Stimulated activated CD4-positive, alpha-beta T cell treated with anti-CD3 and anti-CD28 coated beads, Interleukin-12 subunit alpha, Interleukin-12 subunit beta, amount 100 ng/mL, for 24 hours (primary cell): ENCODE measurements at regions not wholly inside any gene's neighbourhood (a gene's known extent, or its start where the extent isn't known, plus 50 kb on each side); places are given as distances from the start of the nearest gene placed in this dataset.

Experiments
- DNase-seq, 2 experiments: peaks; one replicate each; pipeline ENCODE4 v3.0.0-alpha.2; 2020; ENCODE audit warnings: low read depth in 2 of 2

DNA sequence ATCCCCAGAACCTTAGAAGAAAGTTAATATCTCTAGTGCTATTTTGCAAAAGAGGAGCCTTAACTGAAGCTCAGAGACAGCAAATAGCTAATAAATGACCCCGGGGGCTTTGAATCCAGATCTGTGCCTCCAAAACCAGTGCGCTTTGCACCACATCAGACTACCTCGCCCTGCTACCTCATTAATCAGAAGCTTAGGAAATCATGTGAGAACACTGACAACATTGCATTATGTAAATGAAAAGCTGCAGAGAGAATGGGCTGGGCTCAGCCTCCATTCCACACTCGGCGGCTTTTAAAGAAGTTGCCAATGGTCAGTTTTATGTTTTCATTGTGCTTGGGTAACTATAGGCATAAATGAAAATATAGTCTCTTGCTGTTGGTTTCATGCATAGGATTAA, 54.0 kb upstream of the STMND1 start:
- no peak for DNase-seq

DNA sequence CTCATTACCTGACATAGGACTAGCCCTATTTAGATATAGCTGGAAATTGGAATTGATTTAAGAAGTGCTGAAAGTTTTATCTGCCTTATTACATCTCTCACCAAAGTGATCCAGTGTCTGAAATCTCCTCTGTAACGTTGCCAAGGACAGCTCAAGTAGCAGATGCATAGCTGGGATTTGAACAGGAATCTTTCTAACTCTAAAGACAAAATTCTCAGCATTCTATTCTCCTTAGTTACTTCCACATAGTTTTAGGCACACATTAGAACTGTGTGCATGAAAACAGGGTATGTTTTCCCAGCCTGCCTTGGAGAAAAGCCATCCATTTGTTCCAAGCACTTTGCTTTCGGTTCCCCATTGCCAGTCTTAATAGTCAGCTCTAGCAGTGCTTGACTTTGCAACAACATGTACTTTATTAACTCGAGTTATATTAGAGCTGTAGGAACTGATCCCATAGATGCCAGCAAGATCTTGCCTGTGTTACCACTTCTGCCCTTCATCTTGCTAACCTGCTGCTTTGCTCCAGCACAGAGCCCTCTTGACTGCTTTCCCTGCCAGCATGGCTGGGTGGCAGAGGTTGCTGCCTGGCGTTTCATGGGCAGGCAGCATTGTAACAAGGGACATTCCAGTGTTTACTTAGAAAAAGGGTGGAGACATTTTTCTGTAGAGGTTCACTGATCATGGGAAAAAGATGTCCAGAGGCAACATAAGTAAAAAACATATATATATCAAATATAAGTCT, 56.1 kb upstream of the STMND1 start:
- no peak for DNase-seq

DNA sequence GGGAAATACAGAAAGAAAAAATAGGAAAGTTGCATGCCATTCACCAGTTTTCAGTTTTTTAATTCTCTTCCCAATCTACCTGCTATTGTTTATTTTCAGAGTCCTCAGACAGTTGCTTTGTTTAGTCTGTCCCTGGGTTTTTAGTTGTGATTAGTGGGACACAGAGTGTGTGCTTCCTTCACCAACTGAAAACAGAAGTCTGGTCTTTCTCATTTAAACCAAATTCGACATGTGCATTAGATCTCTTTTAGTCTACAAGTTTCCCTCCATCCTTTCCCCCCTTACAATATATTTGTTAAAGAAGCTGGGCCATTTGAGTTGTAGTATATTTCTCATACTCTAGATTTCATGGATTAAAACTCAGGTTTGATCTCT, 58.7 kb upstream of the STMND1 start:
- no peak for DNase-seq

DNA sequence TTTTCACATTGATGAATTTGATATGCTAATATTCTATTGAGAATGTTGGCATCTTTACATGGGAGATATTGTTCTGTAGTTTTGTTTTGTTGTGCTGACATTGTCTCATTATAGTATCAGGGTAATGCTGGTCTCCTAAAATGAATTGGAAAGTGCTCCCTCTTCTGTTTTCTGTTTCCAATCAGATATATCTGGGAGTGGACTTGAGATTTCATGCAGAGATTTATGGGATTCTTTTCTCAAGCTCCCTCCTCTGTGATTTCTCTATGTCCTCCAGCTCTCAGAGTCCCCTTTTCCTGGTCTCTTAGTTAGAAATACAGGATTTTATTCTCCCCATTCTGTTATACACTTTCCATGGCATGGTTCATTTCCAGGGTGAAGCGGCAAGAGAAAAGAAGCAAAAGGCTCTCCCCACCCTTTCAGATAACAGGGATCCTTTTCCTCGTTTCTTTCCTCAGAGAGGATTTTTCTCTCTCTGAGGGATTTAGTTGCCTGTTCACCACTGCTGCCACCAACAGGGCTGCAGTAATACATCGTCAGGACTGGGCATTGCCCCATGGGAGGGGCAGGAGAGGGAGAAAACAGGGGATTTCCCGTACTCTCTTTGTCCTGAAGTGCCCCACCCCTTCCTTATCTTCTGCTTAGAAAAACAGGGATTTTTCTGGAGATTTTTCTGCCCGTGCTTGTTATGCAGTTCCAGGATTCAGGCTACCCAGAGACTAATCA, 59.3 kb upstream of the STMND1 start:
- no peak for DNase-seq

DNA sequence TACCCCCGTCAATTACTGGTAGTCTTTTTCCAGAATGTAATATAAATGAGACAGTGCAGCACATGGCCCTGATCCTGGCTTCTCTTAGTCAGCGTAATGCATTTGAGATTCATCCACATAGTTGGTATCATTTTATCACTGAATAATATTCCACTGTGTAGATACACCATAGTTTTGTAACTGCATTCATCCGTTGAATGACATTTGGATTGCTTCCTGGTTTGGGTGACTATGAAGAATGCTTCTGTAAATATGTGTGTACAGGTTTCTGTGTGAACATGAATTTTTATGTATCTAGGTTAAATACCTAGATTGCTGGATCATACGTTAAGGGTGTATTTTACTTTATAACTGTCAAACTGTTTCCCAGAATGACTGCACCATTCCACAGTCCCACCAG, 62.6 kb upstream of the STMND1 start:
- no peak for DNase-seq

DNA sequence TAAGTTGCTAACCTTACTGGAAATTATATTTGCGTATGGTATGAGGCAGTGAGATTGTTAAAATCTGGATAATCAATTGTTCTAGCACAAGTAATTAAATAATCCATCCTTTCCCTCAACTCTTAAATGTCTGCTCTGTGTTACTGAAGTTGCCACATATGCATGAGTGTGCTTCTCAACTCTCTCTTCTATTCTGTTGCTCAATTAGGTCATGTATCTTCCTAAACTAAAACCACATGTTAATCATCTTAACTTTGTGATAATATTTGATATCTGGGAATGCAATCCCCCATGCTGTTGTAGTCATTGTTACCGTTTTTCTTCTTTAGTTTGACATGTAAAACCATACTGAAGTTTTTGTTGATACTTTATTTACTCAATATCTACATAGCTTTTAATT, 63.5 kb upstream of the STMND1 start:
- DNase-seq = no peak

DNA sequence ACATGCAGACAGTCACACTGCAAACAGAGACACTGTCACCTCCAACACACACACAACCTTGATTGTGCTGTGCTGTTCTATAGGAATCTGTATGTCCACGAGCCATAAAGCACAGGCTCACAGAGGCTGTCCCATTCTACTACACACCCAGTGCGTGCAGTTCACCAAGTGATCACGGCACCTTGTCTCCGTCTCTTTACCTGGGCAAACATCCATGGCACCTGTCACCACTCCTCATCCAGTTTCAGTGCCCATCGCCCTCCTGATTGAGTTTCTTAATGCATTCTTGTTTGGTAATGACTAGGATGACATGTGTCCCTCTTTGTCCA, 65.8 kb upstream of the STMND1 start:
- DNase-seq = no peak

DNA sequence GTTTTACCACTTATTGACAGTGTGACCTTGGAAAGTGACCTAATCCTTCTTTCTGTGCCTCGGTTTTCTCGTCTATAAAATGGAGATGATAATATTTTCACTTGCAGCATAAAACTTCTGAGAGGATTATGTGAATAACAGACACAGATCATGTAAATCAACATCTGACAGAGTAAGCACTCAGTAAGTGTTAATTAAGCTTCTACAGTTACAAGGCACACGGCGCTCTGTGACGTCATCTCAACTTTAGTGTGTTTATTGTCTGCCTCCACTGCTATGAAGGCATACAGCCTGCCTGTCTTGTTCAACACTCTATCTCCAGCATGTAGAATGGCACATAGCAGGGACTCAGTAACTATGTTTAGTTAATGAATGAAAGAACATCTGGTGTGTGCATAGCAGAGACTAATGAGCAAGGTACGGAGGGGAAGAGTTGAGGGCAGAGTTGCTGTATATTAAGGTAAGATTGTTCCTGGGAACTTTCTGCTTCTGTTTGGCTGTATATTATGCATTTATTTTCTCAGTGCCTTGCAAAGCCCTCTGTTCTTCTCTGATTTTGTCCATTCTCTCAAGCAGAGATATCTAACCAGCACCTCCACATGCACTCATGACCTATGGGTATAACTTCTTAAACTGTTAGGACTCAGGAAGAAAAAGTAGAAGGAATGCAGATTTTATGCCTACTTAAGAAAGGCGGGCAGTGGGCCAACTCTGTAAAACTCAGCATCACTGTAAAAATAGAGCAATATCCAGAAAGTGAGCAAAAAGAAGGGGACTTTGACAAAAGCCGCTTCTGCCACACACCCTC, 66.4 kb upstream of the STMND1 start:
- no peak for DNase-seq

DNA sequence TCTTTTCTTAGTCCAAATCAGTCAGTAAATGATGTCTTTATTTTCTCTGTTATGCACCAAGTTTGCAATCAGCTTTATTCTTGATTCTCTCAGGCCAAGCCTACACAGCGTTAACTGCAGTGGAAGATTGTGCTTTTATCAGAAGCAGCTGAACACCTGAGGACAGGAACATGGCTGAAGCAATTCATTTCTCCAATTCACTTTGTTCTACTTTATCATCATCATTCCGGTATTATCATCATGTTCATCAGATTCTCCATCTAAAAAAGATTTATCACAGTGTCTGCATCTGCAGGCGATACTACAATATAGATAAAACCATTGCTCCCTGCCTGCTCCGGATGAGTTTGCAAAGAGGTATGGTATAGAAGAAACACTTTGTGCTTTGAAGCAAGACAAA, 68.1 kb upstream of the STMND1 start:
- no peak for DNase-seq

DNA sequence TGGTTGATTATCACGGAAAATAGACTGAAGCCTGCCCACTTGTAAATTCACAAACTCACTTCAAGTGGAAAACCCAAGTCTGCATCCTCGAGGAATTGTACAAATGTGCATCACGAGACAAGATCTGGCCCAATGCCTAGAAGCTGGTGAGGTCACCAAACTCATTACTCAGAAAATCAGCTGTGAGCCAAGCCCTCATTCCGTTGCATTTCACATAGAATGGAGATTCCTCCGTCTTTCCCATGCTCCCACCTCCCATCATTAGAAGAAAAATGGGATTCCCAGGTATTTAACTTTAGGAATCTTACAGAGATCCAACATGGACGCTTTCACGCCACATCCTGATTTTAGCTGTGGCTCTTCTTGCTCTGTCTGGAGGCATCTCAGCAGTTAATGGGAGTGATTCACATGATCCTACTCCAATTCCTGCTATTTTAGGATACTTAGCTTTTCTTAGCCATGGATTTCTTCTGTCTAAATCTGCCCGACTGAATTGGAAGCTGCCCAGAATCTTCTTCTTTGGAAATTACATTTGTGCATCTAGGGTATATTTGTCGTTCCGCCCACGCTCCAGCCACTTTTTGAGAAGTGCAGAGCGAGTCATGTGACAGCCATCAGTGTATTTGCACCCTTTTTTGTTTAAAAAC, 68.7 kb upstream of the STMND1 start:
- DNase-seq = no peak

DNA sequence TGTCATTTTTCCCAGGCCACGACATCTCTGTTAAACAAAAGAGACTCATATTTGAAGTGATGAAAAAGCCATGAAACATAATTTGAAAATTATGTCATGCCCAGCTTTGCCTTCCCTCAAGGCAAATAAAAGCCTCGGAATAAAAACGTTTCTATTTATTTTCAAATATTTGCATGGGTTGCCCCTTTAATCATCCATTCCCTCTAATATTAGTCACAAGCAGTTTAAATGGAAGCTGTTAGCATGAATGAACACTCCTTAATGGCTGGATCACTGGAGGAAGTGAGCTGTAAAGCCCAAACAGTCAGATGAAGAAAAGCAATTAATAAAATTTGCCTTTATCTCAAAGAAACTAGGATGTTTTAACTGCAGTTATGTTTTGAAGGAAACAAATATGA, 69.3 kb upstream of the STMND1 start:
- DNase-seq = no peak

DNA sequence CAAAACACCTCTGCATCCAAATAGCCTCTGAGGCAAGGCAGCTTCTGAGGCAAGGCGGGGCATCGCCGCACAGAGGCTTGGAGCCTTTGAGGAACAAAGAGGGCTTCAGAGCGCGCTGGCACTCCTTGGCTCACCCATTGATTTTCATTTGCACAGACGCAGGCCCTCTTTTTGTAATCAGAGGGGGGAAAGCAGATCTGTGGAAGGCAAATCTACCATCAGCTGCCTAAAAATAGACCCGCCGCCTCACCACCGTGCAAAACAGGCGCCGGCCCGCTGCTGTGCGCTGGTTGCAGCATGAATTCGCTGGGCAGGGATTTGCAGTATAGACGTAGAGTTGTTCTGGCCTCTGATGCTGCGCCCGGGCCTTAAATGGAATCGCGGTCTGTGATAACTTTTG, 69.9 kb upstream of the STMND1 start:
- DNase-seq = no peak

DNA sequence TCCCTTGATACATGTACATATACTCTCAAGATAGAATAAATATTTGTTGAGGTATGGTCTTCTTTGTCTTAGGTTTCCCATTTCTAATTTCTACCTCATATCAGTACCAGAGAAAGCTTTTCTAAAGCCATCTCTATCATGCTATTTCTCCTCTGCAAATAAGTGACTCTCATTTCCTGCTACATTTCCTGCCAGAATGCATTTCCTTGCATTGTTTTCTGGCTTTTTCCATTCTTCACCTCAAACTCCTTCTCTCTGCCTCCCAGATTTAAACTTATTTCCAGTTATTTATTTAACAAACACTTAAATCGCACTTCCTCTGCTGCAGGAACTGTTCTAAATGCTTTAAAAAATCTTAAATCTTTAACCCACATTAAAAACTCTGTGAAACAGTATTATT, 74.4 kb upstream of the STMND1 start:
- DNase-seq = no peak

DNA sequence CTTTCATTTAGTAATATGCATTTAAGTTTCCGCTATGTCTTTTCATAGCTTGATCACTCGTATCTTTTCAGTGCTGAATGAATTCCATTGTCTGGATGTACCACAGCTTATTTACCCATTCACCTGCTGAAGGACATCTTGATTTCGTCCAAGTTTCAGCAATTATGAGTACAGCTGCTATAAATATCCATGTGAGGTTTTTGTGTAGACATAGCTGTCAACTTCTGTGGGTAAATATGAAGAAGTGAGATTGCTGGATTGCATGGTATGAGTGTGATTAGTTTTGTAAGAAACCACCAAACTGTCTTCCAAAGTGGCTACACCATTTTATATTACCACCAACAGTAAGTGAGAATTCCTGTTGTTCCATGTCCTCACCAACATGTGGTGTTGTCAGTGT, 79.2 kb upstream of the STMND1 start:
- DNase-seq = no peak

DNA sequence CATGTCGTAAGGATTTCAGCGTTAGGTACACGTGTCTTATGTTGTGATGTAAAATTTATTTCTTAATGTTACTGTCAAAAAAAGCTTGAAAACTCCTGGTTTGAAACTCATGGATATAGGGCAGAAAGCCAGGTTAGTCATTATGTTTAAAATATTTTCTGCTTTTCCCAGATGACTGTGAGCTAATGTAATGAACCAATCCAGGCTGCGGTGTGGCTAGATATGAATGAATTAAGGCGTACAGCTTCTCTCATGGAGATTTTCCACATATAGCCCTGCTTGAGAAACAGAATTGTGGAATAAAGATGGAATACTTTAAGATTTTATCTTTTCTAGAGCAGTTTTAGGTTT, 80.3 kb upstream of the STMND1 start:
- DNase-seq = no peak

DNA sequence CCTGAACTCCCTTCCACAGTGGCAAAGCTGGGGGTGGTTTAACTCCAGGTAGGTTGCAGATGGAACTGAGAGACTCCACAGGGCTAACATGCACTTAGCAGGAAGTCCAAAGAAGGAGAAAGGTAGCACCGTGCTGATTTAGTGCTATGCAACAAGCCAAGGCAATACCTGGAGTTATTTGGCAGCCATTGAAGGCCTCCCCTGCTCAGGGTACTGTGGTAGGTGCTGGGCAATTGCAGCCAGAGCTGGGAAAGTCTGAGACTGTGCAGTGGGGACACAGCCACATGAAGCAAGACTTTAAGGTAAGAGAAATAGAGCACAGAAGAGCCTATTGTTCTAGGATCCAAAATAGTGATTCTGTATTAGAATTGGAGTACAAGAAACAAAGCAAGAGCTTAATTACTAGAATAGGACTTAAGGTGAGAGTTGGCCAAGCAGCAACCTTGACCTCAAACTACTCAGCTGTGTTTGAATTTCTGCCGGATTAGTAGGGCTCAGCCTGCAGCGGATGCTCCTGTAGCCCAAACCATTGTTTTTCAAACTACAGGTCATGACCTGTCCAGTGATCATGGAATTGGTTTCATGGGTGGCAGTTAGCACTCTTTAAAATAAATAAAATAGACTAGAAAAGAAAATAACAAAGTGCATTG, 80.8 kb upstream of the STMND1 start:
- DNase-seq = no peak

DNA sequence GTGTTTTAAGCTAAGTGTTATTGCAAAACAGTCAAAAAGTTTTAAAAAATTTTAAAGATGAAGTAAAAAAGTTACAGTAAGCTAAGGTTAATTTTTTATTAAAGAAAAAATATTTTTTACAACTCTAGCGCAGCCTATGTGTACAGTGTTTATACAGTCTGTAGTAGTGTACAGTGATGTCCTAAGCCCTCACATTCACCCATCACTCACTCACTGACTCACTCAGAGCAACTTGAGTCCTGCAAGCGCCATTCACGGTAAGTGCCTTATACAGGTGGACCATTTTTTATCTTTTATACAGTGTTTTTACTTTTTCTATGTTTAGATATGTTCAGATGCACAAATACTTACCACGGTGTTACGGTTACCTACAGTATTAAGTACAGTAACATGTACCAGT, 83.4 kb upstream of the STMND1 start:
- DNase-seq = no peak

DNA sequence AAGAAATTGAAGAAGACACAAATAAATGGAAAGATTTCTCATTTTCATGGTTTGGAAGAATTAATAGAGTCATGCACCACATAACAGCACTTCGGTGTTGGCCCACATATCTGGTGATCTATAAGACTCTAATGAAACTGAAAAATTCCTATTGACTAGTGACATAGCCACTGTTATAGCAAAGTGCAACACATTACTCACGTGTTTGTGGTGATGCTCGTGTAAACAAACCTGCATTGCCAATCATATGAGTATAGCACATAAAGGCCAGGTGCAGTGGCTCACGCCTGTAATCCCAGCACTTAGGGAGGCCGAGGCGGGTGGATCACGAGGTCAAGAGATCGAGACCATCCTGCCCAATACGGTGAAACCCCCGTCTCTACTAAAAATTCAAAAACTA, 84.4 kb upstream of the STMND1 start:
- no peak for DNase-seq

DNA sequence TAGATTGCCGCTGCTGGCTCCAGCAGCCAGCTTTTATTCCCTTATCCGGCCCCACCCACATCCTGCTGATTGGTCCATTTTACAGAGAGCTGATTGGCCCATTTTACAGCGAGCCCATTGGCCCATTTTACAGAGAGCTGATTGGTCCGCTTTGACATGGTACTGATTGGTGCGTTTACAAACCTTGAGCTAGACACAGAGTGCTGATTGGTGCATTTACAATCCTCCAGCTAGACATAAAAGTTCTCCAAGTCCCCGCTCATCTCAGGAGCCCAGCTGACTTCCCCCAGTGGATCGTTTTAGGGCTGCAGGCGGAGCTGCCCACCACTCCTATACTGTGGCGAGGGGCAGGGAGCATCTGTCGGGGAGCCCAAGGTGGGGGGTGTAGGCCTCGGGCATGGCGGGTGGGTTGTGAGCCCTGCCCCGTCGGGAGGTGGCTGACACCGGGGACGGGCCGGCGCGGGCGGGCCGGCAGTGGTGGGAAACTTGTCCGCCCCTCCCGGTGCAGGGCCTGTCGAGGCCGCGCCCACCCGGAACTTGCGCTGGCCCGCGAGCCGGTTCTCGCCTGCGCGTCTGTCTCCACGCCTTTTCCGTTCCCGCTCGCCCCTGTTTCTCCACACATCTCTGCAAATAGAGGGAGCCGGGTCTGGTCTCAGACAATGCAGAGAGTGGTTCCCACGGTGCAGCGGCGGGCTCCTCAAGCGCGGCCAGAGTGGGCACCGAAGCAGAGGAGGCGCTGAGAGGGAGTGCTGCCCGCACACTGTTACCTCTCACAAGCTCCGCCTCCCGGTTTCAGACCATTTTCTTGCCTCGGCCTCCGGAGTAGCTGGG, 86.1 kb upstream of the STMND1 start:
- peak; percentile 2 to 4 for DNase-seq

DNA sequence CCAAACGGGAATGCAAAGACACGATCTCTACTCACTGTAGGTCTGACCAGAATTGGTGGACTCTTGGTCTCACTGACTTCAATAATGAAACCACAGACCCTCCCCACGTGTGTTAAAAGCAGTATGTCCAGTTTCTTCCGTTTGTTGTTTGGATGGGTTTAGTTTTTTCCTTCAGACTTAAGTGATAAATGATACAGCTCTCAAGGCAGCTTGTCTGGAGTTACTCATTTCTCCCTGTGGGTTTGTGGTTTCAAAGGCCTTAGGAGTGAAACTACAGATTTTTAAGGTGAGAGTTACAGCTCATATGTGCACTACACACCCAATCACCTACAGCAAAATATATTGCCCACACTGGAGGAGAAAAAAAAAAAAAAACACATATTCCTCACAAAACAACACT, 86.7 kb upstream of the STMND1 start:
- no peak for DNase-seq

DNA sequence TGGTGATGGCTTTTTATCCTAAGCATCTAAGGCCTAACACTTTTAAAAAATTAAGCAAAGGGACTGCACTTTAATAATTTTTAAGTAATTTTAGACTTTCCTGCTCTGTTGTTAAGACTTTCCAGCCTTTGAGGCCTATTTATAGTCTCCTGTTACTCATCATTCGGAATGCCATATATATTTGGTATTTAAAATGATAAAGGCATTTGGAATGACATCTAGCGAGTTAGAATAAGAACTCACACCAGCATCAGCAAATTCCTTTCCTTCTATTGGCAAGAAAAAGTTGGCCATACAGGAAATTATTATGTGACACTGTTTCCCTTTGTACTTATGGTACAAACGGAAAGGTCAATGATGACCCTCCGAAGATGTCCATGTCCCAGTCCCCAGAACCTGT, 88.1 kb upstream of the STMND1 start:
- no peak for DNase-seq
